Fibroblast of lung (primary cell): ENCODE measurements at regions not wholly inside any gene's neighbourhood (a gene's known extent, or its start where the extent isn't known, plus 50 kb on each side); places are given as distances from the start of the nearest gene placed in this dataset.

ENCODE experiments used
- EZH2 ChIP-seq: IDR thresholded peaks from 2 replicates; pipeline ENCODE4 v1.5.1; 2012; ENCODE audit warnings: low read length, control low read depth, mild to moderate bottlenecking; ENCODE audit errors: missing control alignments
- TF ChIP-seq, protein P1 (sequence below), 2 donors: IDR thresholded peaks in 1 of 2; conservative IDR thresholded peaks in 1 of 2; 1 replicate in 1 of 2; 2 replicates in 1 of 2; pipeline ENCODE4 v1.5.1; 2011 to 2012; ENCODE audit warnings: low read length in 2 of 2, control low read depth in 1 of 2, inconsistent platforms in 1 of 2, low read depth in 1 of 2, mild to moderate bottlenecking in 1 of 2

DNA sequence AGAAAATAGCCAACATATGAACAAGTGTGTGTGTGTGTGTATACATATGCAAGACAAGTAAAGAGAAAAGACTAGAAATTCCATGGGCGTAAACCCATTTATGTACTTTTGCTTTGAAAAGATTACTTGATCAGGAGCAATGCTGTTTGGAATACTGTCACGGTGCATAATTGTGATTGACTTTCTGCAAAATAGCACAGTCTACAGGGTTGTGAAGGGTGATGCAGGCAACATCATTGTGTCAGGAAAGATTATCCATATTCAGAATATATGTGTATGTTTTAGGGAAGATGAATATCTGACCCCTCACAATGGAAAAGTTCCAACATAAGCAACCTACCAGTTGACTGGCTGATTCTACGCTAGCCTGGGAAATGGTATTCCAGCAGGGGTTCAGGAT, 307.7 kb downstream of the JRKL start:
- TF ChIP-seq, protein P1, sequence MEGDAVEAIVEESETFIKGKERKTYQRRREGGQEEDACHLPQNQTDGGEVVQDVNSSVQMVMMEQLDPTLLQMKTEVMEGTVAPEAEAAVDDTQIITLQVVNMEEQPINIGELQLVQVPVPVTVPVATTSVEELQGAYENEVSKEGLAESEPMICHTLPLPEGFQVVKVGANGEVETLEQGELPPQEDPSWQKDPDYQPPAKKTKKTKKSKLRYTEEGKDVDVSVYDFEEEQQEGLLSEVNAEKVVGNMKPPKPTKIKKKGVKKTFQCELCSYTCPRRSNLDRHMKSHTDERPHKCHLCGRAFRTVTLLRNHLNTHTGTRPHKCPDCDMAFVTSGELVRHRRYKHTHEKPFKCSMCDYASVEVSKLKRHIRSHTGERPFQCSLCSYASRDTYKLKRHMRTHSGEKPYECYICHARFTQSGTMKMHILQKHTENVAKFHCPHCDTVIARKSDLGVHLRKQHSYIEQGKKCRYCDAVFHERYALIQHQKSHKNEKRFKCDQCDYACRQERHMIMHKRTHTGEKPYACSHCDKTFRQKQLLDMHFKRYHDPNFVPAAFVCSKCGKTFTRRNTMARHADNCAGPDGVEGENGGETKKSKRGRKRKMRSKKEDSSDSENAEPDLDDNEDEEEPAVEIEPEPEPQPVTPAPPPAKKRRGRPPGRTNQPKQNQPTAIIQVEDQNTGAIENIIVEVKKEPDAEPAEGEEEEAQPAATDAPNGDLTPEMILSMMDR (conservative IDR thresholded peaks at IDR 0.05 in 1 of 2, IDR thresholded peaks at IDR 0.05 in 1 of 2; ENCODE audit: low read depth in 1 of 2, low read length in 2 of 2) = no peak
- no peak for TF ChIP-seq EZH2
